ENCODE measurements at regions not wholly inside any gene's neighbourhood (a gene's known extent, or its start where the extent isn't known, plus 50 kb on each side); places are given as distances from the start of the nearest gene placed in this dataset.

DNA sequence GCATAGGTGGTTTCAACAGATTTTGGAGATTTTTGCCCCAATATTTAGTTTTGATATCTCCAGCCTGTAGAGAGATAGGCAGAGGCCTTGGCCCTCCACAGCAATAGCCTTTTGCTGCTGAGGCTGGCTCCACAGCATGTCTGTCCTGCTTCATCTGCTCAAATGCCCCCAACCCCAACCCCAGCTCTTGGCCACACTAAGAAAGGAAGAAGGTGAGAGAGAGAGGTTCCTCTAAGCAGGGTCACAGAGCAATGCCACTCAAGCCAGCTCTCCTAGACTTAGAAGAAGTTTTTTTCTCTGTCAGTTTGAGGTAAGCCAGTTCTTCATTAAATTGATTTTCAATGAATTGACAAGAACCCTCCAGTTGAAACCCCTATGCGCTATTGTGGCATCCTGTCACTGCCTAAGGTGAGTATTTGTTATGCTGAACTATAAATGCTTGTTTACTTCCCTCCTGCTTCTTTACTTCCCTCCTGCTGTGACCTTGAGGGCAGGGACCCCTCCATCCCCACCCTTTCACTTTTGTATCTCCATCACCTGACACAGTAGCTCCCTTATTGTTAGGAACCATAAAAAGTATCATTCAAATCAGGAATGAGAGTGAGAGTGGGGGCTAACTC is 366.2 kb upstream of the CNR1 start:
- TF ChIP-seq YY1 (IDR thresholded peaks at IDR 0.05; ENCODE audit: insufficient read depth, insufficient read length) (no peak), SUZ12 (IDR thresholded peaks at IDR 0.05; ENCODE audit: extremely low read depth, insufficient read depth, insufficient read length) (no peak), ZNF274 (IDR thresholded peaks at IDR 0.05; ENCODE audit: low read depth, low read length) (no peak)

All from NT2/D1 (cell line).